Left renal pelvis (tissue), 4 donors: ENCODE measurements at regions not wholly inside any gene's neighbourhood (a gene's known extent, or its start where the extent isn't known, plus 50 kb on each side); places are given as distances from the start of the nearest gene placed in this dataset.
"Not testable (repeated sequence)": the region's sequence is repeated elsewhere in the genome, so short reads cannot be mapped to it uniquely, and the experiment has no call there.

Experiments
- DNase-seq, 4 donors: peaks; one replicate each; pipeline ENCODE4 v3.0.0-alpha.2; 2013; ENCODE audit warnings: low read depth in 4 of 4, low spot score in 3 of 4

GRCh38 chr5:45038366-45038987 is 229.7 kb downstream of the MRPS30 start:
- peak in 3 of 4 donors; percentile 0 to 6 (median 5) for DNase-seq

GRCh38 chr5:45042283-45042682 is 233.5 kb downstream of the MRPS30 start:
- no peak for DNase-seq

GRCh38 chr5:45057564-45057963 is 248.8 kb downstream of the MRPS30 start:
- no peak for DNase-seq

GRCh38 chr5:45060724-45061123 is 252.0 kb downstream of the MRPS30 start:
- no peak for DNase-seq

DNA sequence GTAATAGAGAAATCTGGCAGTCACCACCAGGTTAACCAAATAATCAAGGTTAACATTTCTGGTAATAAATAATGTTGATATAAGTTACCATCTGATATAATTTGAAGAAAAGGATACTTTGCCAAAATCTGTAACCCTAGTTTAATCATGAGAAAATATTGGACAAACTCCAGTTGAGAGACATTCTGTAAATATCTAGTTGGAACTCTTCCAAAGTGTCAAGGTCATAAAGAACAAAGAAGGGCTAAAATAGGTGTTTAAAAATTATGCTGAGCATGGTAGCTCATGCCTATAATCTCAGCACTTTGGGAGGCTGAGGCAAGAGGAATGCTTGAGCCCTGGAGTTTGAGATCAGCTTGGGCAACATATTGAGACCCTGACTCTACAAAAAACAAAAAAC is 253.3 kb downstream of the MRPS30 start:
- no peak for DNase-seq

GRCh38 chr5:45081082-45081481 is 272.3 kb downstream of the MRPS30 start:
- no peak for DNase-seq

DNA sequence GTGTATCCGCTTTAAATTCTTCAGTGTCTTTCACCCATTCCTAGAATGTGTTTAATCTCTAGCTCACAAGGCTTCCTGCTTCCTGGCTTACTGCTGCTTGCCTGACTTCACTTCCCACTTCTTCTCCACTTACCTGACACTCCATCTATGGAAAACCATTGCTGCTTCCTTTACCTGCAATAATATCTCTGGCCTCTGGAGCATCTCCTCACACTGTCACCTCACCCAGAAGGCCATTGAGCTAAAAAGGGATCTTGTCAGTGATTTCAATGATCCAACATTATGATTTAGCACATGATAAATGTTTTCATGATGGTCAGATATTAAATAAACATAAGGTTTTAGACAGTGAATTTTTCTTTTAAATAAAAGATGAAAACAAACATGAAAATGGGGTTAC is 281.1 kb downstream of the MRPS30 start:
- no peak for DNase-seq

DNA sequence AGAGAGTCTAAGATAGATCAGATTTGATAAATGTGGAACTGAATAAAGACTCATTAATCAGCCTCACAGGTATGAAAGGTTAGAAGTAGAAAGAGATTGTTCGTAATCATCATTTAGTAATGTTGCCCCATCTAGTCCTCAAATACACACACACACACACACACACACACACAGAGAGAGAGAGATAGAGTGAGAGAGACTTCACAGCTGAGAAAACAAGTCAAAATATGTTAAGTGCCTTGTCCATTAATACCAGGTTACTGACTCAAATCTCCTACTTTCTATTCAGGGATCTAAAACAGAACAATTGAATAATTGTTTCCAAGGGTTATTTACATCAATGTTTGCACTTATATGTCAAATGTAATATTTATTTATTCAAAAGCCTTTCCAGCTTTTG is 284.6 kb downstream of the MRPS30 start:
- no peak for DNase-seq

DNA sequence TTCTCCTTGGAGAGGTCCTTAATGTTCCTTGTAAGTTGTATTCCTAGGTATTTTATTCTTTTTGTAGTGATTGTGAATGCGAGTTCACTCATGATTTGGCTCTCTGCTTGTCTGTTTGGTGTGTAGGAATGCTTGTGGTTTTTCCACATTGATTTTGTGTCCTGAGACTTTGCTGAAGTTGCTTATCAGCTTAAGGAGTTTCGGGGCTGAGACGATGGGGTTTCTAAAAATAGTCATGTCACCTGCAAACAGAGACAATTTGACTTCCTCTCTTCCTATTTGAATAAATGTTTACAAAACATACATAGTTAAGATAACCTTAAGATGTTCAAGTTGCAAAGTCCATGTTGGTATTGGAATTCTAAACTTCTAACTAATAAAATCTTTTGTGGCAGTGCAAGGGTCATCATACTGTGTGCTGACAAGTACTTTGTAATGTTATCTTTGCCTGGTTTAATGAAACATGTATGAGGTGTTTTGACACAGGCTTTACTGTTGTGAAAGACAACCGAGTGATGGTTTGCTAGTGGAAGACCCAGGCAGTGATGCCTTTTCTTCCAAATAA is 286.2 kb downstream of the MRPS30 start:
- DNase-seq: no peak

DNA sequence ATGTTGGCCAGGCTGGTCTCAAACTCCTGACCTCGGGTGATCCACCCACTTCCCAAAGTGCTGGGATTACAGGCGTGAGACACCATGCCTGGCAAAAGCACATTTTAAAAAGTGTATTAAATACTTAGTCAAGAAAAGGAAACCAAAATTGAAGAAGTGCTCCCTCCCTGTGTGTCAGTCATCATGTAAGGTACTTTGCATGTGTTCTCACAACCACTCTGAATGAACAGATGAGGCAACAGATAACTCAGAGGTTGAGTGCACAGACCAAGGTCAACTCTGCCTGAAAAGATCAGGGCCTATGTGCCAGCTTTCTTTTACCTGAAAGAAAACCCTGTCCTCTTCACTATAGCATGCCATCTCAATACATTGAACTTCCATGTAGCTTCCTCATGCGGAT is 289.7 kb downstream of the MRPS30 start:
- no peak for DNase-seq

DNA sequence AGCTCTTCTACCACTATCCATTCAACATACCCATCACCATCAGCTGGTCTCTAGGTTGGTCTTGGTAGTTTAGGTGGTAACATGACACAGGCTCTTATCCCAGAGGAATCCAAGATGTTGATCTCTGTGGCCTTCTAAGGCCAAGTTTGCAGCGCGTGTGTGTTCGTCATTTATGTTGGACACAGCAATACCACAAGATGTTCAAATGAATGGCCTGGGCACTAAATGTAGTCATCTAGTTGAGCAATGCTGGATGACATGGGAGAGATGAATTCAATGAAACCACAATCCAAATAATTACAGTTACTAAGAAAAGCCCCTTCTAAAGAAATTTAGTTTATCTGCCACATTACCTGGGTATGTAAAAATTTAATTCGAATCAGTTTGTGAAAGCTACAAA is 292.4 kb downstream of the MRPS30 start:
- DNase-seq: no peak

DNA sequence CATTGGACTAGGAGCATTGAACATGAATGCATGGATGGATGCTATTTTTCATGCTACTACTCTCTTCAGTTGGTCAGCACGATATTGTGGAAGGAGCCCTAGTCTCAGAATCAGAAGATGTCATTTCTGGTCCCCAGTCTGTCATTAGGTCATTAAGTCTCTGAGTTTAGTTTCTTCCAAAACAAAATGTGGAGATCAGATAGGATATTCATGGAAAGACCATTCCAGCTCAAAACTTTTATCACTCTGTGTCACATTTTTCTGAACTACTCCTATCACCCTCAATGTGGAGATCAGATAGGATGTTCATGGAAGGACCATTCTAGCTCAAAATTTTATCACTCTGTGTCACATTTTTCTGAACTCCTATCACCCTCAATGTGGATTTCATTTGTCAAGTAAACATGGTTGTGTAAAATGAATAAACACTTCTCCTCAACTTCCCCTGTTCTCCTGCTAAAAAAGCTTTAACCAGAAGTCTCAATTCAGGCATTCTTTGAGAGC is 296.8 kb downstream of the MRPS30 start:
- no peak for DNase-seq

DNA sequence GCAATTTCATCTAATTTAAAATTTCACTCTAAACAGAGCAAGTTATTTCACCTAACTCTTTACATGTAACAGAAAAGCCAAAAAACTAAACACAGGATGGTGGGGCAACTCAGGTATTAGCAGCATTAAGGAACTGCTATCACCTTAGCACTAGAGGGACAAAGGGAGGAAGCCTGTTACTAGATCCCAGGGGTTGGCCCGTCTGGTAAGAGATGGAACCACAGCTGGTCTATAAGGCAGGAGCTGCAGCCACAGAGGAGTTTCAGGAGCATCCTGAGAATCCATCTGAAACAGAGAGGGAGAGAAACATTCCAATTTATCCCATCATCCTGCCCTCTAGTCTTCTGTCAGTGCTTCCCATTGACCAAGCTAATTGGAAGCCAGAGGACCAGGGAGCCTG is 300.3 kb downstream of the MRPS30 start:
- no peak for DNase-seq

DNA sequence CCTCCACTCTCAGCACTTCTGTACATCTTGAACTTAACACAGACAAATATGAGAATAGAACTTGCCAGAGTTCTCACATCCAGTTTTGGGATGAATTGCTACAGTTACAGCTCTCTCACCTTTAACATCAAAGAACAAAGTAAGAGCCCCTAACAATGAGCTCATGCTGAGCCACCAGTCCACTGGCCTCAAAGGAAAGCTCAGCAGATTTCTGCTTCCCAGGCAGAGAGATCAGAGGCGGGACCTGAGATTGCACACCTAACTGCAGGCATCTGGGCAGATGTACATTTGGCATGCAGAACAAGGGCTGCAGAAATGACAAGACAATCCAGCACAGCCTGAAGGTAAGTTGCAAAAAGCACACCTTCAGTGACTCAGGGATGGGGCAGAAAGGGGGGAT is 300.9 kb downstream of the MRPS30 start:
- no peak for DNase-seq

- DNase-seq: no peak
Measured at GRCh38 chr5:45110399-45110798, 301.7 kb downstream of the MRPS30 start.

DNA sequence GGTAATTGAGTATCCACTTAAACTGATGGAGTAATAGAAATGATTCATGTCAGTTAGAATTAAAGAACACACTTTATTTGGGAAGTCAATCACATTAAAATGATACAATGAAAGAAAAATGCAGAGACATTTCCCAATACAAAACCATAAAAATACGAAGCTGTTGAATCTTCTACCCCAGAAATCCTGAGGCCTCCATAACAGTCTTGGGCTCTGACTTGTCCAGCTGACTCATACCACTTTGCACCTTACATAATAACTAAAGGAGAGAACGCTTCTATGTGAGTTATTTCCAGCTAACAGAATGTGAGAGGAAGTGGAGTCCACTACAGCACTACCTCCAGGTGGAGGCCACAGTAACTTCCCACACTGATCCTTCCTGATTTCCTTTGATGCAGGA is 305.0 kb downstream of the MRPS30 start:
- DNase-seq: no peak

GRCh38 chr5:45132972-45133371 is 324.2 kb downstream of the MRPS30 start:
- DNase-seq: no peak

GRCh38 chr5:45162974-45163373 is 354.2 kb downstream of the MRPS30 start:
- DNase-seq: no peak

GRCh38 chr5:45171563-45171962 is 362.8 kb downstream of the MRPS30 start:
- DNase-seq: no peak

DNA sequence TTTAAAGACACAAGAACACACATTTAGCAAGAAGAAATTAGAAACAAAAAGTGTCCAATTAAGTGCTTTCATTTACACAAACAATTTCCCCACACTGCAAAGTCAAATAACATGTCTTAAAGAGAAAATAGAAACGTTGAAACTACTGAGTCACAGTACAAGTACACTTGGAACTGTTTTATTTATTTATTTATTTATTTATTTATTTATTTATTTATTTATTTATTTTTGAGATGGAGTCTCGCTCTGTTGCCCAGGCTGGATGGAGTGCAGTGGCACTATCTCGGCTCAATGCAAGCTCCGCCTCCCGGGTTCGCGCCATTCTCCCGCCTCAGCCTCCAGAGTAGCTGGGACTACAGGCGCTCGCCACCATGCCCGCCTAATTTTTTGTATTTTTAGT is 363.9 kb downstream of the MRPS30 start:
- DNase-seq: not testable (repeated sequence)

DNA sequence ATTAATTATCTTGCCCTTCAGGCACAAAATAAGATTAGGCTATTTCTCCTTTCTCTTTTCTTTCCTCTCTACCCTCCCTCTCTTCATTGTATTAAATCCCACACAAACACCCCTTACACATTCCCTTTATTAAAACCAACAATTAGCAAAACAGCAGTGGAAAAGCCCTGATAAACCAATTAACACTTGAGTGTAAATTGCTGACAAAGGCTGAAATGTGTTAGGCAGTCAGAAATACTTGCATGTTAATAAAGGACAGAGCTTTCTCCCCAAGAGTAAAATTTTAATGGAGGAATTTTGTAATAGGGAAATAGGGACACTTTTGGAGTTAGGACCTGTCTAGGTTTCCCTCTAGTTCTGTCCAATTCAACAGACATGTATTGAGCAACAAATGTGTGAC is 370.9 kb downstream of the MRPS30 start:
- DNase-seq: no peak

DNA sequence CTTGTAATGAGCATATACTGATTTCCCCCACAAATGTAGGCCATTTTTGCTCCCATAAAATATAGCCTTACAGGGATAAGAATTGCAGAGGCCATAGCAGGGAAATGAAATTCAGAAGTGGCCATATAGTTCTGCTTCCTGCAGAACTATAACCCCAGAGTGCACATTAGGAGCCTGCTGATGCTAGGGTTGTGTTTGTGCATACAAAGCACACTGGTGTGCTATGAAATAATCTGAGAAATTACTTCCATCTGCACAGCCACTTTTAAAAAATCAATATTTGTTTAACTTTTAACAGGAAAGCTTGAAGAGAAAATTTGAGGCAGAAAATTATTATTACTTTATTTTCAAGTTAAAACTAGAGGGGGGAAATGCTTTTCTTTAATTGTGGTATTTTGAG is 380.3 kb downstream of the MRPS30 start:
- no peak for DNase-seq

- DNase-seq: no peak
Measured at GRCh38 chr5:45189481-45189880, 380.7 kb downstream of the MRPS30 start.
